HG03571 (cell line): ENCODE measurements at regions not wholly inside any gene's neighbourhood (a gene's known extent, or its start where the extent isn't known, plus 50 kb on each side); places are given as distances from the start of the nearest gene placed in this dataset.

Experiments used
- ATAC-seq: cut with Tn5 transposase; IDR thresholded peaks from one replicate; pipeline ENCODE4 v1.9.1; 2021; ENCODE audit not compliant: unreplicated experiment

DNA sequence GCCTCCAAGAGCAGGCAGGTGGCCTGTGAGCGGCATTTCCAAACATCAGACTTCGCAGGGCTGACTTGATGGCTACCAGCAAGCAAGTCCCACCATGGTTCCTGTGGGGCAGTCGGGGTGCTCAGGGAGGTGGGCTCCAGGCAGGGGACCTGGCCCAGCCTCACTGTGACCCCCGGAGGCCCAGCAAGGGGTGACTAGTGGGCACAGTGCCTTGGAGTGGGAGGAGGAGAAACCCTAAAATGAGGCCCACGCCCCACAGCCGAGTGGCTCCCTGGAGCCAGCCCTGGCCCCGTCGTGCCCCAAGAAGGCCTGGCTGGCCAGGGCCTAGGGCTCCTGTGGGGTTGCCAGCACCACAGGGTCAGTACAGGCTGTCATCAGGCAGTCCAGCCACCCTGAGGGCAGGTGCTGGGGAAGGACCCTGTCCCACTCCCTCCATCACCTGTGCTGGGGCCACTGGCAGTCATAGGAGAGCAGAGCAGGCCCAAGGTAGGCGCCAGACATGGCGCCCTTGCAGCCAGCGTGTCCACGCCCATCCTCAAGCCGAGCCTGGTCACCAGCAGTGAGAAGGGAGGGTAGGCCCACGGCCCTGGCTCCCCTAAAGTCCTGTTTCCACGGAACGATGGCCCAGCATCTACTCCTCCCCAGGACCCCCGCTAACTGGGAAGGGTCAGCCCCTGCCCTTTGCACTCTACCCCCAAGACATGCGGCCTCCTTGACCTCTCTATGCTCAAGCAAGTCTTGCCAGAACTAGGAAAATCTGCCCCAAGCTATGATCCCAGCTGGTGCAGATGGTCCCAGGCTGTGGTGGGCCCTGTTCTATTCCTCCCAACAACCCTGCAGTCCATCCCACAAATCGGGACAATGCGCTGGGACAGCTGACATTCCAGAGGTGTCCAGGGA is 144.2 kb upstream of the C14orf180 start:
- no peak for ATAC-seq

DNA sequence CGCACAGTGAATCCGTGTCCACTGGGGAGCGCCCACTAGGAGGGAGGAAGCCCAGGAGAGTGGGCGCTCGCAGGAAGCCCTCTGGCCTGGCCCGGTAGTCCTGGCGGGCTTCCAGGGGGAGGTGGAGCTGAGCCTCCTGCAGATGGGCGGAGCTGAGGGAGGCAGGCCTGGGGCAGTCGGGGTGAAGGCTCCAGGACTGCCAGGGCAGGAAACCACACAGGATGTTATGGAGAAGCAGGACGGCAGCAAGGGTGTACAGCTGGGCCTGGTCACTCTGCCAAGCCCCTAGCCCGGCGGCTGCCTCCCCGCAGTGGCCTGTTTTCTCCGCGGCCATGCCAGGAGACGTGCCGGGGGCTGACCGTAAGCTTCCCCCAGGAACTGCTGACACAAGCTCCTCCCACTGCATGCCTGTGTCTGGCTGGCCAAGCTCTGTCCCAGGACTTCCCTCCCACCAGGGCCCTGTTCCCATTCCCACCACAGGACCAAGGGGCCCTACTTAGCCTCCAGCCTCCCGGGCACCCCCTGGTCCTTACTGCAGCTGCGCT is 143.4 kb upstream of the C14orf180 start:
- no peak for ATAC-seq

DNA sequence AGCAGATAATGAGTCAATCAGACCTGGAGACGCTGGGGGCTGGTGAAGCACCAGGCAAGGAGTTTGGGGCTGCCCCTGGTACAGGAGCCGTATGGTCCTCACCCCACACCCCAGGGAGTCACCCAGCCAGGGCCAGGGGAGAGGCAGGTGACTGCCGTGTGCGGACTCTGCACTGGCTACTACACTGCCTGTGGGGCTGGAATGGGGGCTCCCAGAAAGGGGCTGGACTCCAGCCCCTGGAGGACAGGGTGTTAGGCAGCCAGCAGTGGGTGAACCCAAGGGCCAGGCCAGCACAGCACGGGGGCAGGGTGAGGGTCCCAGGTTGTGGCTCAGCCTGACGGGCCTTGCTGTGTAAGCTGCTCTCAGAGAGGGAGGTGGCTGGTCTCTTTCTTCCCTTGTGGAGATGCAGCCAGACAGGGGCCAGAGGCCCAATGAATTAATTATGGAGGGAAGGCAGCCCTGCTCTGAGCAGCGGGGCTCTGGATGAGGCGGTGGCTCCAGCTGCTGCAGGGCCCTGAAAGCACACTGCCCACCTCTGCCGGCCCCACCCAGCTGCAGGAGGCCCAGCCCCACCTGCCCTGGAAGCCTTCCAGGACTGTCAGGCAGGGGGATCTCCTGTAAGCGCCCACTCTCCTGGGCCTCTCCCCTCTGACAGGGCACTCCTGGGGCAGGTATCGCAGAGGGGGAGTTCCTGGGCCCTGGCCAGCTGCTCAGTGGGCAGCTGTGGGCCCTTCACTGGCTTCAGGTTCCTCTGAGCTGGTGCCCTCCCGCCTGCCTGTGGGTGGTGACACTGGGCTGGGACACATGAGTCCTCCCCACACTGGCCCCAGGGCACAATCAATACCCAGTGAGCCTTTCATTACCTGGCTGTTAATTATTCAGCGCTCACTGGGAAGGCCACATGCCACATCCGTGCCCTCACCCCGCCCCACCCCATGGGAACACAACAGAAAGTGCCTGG is 142.5 kb upstream of the C14orf180 start:
- no peak for ATAC-seq

DNA sequence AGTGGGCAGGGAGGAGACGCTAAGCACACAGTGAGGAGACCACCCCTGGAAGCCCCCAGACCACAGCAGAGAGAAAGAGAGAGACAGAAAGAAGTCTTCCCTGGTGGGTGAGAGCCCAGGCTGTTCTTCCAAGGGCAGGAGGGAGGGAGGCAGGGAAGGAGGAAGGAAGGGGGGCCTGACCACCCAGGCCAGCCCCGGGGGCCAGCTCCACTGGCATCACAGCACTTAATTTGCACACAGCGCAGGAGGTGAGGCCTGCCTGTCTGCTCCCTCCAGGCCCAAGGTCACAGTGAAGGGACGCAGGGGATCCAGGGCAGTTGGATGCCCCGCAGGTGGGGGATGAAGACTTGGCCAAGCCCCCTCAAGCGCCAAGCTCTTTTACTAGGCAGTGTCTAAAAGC is 141.9 kb upstream of the C14orf180 start:
- no peak for ATAC-seq

DNA sequence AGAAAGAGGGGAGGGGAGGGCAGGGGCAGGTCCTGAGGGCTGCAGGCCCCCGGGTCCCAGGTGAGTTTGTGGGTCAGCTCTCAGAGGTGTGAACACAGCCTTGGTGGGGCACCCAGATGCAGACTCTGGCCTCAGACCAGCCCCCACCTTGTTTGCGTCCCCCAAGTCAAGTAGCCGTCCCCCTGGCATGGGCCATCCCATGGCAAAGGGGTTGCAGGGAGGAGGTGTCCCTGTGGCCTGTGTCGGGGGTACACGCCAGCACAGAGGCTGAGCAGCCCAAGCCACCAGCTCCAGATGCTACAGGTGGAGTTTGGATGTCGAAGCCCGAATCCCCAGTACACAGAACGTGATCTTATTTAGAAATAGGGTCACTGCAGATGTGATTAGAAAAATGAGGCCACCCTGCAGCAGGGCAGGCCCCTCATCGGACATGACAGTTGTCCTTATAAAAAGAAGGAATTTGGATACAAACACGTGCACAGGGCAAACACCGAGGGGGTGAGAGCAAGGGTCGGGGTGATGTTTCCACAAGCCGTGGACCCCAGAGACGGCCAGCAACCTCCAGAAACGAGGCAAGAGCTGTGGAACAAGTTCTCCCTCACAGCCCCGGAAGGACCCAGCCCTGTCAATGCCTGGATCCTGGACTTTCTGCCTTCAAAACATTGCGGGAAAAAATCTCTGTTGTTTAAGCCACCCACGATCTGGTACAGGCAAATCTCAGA is 141.2 kb upstream of the C14orf180 start:
- no peak for ATAC-seq

GRCh38 chr14:104439625-104440024 is 139.9 kb upstream of the C14orf180 start:
- ATAC-seq, result no peak

DNA sequence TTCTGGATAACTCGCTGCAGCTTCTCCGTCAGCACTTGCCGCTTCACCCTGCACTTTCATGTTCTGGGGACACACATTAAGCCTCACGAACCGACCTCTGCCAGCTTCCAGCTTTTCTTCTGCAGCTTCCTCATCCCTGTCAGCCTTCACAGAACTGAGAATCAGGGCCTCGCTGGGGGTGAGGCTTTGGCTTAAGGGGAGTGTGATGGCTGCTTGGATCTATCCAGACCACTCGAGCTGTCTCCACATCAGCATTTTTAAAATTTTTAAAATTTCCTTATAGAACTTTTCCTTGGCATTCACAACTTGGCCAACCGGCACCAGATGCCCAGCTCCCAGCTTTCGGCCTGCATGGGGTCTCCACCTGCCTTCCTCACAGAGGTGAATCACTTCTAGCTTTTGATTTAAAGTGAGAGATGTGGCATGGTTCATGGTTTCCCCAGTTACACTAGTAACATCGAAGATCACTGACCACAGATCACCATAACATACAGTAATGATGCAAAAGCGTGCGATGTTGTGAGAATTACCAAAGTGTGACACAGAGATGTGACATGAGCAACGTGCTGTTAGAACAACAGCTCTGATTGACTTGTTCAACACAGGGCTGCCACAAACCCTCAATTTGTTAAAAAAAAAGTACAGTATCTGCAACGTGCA is 139.1 kb upstream of the C14orf180 start:
- no peak for ATAC-seq

- ATAC-seq, result no peak
These were observed 138.1 kb upstream of the C14orf180 start for GRCh38 chr14:104441275-104442106.

- no peak for ATAC-seq
These were observed 137.4 kb upstream of the C14orf180 start for GRCh38 chr14:104442107-104442551.

GRCh38 chr14:104442631-104443390 is 136.8 kb upstream of the C14orf180 start:
- no peak for ATAC-seq

DNA sequence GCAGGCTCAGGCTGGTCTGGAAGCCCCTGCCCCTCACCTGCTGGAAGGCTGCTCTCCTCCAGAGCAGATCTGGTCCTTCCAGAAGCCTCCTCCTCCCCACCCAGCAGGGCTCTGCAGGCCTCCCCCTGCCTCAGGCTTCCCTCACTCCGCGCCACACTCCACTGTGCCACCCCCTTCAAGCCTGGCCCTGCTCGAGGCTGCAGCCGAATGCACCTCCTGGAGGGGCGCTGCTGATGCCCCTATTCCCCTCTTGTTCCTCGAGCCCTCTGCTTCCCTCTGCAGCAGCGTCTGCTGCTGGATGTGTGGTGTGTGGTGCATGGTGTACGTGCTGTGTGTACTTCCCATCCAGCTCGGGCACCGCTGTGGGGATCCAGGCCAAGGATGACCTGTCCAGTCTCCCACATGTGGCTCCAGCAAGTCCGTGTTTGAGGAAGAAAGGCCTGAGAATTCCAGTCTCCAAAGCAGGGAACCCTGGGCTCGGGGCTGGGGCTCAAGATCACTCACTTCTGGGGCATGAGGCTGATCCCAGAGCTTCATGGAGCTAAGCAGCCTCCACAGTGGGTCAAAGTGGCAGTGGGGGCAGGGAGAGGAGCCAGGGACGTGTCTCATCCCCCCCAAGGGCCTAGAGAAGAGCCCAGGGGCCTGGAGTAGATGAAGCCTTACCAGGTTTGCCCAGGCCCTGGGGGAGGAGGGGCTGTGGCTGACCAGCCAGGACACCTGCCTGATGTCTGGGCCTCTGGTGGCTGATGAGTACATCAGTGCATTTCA is 136.0 kb upstream of the C14orf180 start:
- ATAC-seq, result no peak

- ATAC-seq, result no peak
These were observed 135.2 kb upstream of the C14orf180 start for GRCh38 chr14:104444159-104445030.

DNA sequence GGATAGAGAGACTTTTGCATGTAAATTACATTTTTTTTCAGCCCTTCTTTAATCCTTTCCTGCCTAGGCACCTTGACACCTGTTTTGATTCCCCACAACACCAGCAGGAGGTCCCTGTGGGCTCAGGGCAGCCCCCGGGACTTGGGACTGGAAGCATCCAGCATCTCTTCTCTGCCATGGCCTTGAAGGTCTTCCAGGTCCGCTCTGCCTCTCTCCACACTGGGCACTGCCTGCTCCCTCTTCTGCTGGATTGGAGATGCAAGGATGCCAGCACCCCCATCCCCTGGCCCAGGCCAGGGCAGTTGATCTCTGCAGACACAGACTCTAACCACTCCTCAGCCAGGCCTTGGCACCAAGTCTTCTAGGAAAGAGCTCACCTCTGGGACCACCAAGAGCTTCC is 134.5 kb upstream of the C14orf180 start:
- no peak for ATAC-seq

GRCh38 chr14:104445832-104446381 is 133.7 kb upstream of the C14orf180 start:
- no peak for ATAC-seq

- ATAC-seq, result no peak
These were observed 133.0 kb upstream of the C14orf180 start for GRCh38 chr14:104446611-104447010.

DNA sequence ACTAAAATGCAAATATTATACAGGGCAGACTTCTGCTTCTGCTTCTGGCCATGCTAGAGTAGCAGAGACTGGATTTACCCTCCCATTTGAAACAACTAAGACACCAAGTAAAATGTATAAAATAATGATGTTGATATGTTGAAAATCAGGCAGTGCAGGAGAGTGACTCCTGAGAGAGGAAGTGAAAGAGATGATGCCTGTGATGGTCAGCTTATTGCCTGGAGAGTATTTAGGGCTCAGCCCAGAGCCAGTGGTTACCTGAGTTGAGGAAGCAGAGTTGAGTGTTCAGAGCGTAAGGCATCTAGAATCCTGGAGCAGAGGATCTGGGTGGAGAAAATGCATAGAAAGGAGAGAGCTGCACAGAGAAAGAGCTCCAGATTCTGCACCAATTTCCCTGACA is 131.8 kb upstream of the C14orf180 start:
- ATAC-seq, result no peak

DNA sequence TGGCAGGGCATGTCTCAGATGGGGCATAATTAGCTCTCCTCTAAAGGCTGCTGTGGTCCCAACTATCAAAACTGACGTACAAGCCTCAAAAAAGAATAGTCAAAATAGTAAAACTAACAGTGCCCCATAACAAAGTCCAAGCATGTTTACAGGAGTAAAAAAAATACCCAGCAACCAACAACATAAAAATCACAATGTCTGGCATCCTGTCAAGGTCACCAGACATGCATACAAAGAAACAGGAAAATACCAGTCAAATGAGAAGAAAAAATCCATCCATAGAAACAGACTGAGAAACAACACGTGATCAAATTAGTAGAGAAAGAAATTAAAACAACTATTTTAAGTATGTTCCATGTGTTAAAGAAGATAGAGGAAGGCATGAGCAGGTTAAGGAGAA is 131.2 kb upstream of the C14orf180 start:
- ATAC-seq, result no peak
